ENCODE measurements at regions not wholly inside any gene's neighbourhood (a gene's known extent, or its start where the extent isn't known, plus 50 kb on each side); places are given as distances from the start of the nearest gene placed in this dataset.

DNA sequence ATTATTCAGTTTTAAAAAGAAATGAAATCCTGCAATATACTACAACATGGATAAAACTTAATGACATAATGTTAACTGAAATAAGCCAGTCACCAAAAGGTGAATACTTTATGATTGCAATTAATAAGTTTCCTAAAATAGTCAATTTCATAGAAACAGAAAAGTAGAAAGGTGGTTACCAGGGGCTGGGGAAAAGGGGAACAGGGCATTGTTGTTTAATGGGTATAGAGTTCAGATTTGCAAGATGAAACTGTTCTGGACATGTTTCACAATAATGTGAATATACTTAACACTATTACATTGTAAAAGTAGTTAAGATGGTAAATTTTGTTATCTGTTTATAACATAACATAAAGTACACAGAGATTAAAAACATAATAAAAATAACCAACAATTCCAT is 550.9 kb downstream of the CCER1 start:
- no peak overlapping the region for H3K4me3 Mint-ChIP-seq
- H3K9me3 Mint-ChIP-seq = peaks cover 8% of the 10 kb centered on the region
- TF ChIP-seq, protein P1, sequence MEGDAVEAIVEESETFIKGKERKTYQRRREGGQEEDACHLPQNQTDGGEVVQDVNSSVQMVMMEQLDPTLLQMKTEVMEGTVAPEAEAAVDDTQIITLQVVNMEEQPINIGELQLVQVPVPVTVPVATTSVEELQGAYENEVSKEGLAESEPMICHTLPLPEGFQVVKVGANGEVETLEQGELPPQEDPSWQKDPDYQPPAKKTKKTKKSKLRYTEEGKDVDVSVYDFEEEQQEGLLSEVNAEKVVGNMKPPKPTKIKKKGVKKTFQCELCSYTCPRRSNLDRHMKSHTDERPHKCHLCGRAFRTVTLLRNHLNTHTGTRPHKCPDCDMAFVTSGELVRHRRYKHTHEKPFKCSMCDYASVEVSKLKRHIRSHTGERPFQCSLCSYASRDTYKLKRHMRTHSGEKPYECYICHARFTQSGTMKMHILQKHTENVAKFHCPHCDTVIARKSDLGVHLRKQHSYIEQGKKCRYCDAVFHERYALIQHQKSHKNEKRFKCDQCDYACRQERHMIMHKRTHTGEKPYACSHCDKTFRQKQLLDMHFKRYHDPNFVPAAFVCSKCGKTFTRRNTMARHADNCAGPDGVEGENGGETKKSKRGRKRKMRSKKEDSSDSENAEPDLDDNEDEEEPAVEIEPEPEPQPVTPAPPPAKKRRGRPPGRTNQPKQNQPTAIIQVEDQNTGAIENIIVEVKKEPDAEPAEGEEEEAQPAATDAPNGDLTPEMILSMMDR (IDR thresholded peaks at IDR 0.05; ENCODE audit: unreplicated experiment) = no peak
- H3K4me1 Mint-ChIP-seq = peaks cover 5% of the 10 kb centered on the region
- H3K36me3 Mint-ChIP-seq = no peaks in the 10 kb centered on the region
- no peaks in the 10 kb centered on the region for H3K27me3 Mint-ChIP-seq (ENCODE audit: low read depth)
- no peak overlapping the region for H3K27ac Mint-ChIP-seq
- no peak for DNase-seq (ENCODE audit: low spot score in 2 of 2, unreplicated experiment in 2 of 2)

DNA sequence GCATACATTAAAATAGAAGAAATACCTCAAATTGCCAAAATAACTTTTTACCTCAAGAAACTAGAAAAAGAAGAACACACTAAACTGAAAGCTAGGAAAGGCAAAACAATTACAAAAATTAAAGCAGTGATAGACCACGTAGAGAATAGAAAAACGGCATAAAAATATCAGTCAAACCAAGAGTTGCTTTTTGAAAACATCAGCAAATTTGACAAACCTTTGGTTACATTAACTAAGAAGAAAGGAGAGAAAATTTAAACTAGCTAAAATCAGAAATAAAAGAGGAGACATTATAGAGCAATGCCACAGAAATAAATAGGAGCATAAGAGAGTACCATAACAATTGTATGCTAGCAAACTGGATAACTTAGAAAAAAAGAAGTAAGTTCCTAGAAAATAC is 553.8 kb downstream of the CCER1 start:
- Mint-ChIP-seq H3K9me3 (peaks cover 23% of the 10 kb centered on the region), H3K4me1 (peaks cover 6% of the 10 kb centered on the region), H3K36me3 (peaks cover 2% of the 10 kb centered on the region), H3K27me3 (ENCODE audit: low read depth) (no peaks in the 10 kb centered on the region), H3K27ac (no peak overlapping the region), H3K4me3 (no peak overlapping the region)
- TF ChIP-seq, protein P1 (IDR thresholded peaks at IDR 0.05; ENCODE audit: unreplicated experiment) = no peak
- no peak for DNase-seq (ENCODE audit: low spot score in 2 of 2, unreplicated experiment in 2 of 2)

DNA sequence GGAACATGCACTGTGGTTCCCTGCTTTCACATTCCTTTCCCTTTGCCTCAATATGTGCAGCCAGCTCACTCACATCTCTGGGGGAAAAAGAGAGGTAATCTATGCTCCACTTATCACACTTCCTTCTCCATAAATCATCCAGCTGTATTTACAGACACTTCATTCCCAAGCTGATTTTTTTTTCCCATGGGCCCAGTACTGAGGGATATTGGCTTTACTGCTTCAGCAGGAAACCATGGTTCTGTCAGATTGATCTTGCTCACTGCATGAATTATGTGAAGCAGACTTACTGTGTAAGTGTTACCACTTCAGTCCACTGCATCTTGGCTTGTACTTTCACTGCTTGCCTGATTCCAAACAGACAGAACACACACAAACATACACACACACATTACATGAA is 555.6 kb downstream of the CCER1 start:
- H3K4me1 Mint-ChIP-seq = peaks cover 6% of the 10 kb centered on the region
- H3K4me3 Mint-ChIP-seq = no peak overlapping the region
- no peak for DNase-seq (ENCODE audit: low spot score in 2 of 2, unreplicated experiment in 2 of 2)
- H3K9me3 Mint-ChIP-seq = peaks cover 28% of the 10 kb centered on the region
- peaks cover 5% of the 10 kb centered on the region for H3K36me3 Mint-ChIP-seq
- H3K27me3 Mint-ChIP-seq (ENCODE audit: low read depth) = no peaks in the 10 kb centered on the region
- TF ChIP-seq, protein P1 (IDR thresholded peaks at IDR 0.05; ENCODE audit: unreplicated experiment) = no peak
- H3K27ac Mint-ChIP-seq = no peak overlapping the region

DNA sequence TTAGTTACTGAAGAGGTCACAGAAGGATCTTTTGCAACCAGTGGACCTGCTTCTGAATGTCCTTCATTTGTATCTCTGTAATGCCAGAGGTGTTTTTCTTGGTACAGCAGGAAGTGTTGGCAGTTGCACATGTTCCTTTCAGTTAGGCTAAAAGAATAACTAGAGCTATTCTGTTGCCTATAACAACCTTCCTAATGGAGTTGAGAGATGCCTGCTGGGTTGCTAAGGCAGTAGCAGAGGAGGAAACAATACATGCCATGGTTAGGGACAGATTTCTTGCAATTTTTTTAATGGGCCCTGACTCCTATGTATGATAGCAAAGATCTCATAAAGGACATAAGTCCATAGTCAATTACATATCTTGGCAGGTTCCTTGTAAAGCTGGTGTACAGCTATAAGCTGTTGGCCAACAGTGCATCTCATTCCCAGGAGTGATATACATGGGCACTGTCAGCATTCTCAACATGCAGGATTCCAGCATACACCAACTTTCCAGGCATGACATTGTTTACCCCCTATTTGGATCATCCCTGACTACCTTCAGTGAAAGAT is 556.6 kb downstream of the CCER1 start:
- DNase-seq (ENCODE audit: low spot score in 2 of 2, unreplicated experiment in 2 of 2) = no peak
- H3K9me3 Mint-ChIP-seq = peaks cover 28% of the 10 kb centered on the region
- no peak overlapping the region for H3K4me3 Mint-ChIP-seq
- H3K36me3 Mint-ChIP-seq = peaks cover 5% of the 10 kb centered on the region
- no peaks in the 10 kb centered on the region for H3K27me3 Mint-ChIP-seq (ENCODE audit: low read depth)
- H3K27ac Mint-ChIP-seq = no peak overlapping the region
- TF ChIP-seq, protein P1 (IDR thresholded peaks at IDR 0.05; ENCODE audit: unreplicated experiment) = no peak
- peaks cover 6% of the 10 kb centered on the region for H3K4me1 Mint-ChIP-seq

DNA sequence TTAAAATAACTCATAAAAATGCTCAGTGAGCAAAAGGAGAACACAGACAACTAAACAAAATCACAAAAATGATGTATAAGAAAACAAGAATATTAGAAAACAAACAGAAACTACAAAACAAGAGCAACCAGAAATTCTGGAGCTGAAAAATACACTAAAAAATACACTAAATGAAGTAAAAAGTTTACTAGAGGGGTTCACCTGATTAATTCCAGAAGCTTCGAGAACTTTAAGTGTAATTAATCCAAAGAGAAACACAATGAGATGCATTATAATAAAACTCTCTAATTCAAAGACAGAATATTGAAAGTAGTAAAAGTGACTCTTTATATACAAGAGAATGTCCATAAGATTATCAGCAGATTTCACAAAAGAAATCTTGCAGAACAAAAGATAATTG is 558.4 kb downstream of the CCER1 start:
- no peak for DNase-seq (ENCODE audit: low spot score in 2 of 2, unreplicated experiment in 2 of 2)
- Mint-ChIP-seq H3K9me3 (peaks cover 31% of the 10 kb centered on the region), H3K27ac (no peak overlapping the region), H3K27me3 (ENCODE audit: low read depth) (no peaks in the 10 kb centered on the region), H3K36me3 (peaks cover 5% of the 10 kb centered on the region), H3K4me3 (no peak overlapping the region), H3K4me1 (peaks cover 6% of the 10 kb centered on the region)
- TF ChIP-seq, protein P1 (IDR thresholded peaks at IDR 0.05; ENCODE audit: unreplicated experiment) = no peak

DNA sequence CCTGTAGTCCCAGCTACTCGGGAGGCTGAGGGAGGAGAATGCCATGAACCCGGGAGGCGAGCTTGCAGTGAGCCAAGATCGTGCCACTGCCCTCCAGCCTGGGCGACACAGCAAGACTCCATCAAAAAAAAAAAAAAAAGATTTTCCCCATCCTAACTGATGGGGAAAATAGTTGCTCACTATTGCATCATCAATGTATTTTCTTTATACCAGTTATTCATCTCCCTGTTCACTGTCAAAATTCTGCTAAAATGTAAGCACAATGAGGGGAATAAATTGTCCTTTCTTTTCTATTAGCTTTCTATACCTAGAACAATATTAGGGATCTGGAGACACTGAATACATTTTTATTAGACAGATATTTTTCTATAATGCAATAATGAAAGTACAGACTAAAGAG is 561.3 kb downstream of the CCER1 start:
- peaks cover 6% of the 10 kb centered on the region for H3K36me3 Mint-ChIP-seq
- H3K9me3 Mint-ChIP-seq = peaks cover 47% of the 10 kb centered on the region
- TF ChIP-seq, protein P1 (IDR thresholded peaks at IDR 0.05; ENCODE audit: unreplicated experiment) = no peak
- no peak overlapping the region for H3K27ac Mint-ChIP-seq
- H3K4me1 Mint-ChIP-seq = no peaks in the 10 kb centered on the region
- DNase-seq (ENCODE audit: low spot score in 2 of 2, unreplicated experiment in 2 of 2) = no peak
- H3K4me3 Mint-ChIP-seq = no peak overlapping the region
- no peaks in the 10 kb centered on the region for H3K27me3 Mint-ChIP-seq (ENCODE audit: low read depth)

Data from mesothelial cell of epicardium (in vitro differentiated cells).